GM18517 (cell line): ENCODE measurements at regions not wholly inside any gene's neighbourhood (a gene's known extent, or its start where the extent isn't known, plus 50 kb on each side); places are given as distances from the start of the nearest gene placed in this dataset.
"Not testable (repeated sequence)": the region's sequence is repeated elsewhere in the genome, so short reads cannot be mapped to it uniquely, and the experiment has no call there.

ENCODE experiments used
- ATAC-seq: cut with Tn5 transposase; IDR thresholded peaks from one replicate; pipeline ENCODE4 v1.9.1; 2021; ENCODE audit warnings: mild to moderate bottlenecking, moderate library complexity; ENCODE audit not compliant: unreplicated experiment

DNA sequence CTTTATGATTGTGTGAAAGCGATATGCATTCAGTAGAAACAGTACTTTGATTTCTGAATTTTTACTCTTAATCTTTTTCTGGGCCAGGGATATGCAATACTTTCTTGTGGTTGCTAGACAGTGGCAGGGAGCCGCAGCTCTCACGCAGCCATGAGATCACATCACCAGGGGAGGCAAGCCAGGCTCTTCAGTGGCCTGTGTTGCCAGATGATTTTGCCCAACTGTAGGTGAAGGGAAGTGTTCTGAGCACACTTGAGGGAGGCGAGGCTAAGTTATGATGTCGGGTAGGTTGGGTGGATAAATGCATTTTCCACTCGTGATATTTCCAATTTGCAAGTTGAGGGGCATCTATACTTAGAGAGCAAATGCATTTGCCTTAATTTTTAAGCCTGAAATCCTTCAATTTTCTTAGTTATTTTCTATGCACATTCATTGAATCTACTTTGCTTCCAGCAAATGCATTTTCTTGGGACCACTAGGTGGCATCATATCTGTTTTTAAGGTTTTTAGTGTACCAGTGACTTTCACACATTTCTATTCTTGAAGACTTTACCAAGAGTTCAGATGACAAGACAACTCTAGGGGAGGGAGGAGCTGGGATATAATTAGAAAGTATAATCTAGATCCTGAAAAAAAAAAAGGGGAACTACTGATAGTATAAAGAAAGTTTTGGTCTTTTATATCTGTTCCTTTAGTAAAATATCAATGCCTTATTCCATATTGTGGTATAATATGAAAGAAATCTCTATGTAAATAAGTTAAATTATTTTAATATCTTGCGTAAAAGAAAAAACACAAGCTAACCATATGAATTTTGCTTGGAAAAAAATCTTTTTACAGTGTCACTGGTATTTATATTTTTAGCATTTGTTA lies 643.3 kb downstream of the SOCS6 start:
- no peak for ATAC-seq

DNA sequence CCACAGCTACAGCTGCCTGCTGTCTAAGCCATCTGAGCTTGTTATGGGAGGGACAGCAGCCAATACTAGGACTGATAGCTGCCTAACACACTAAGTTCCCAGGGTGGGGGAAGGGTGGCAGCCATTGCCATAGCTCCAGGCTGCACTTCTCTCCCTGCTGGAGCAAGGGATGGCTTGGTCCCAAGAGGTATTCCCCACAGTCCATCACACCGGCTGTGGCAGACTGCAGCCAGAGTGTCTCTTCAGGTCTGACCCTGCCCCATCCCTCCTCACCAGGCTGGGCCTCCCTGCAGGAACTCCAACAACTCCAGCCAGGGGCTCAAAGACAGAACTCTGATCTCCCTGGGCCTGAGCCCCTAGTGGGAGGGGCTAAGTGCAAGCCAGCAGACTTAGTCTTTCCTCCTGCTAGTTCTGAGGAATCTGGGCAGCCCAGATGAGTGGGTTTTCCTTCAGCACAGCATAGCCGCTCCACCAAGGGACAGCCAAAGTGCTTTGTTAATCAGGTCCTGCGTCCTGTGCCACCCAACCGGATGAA lies 632.1 kb downstream of the SOCS6 start:
- ATAC-seq, result no peak

DNA sequence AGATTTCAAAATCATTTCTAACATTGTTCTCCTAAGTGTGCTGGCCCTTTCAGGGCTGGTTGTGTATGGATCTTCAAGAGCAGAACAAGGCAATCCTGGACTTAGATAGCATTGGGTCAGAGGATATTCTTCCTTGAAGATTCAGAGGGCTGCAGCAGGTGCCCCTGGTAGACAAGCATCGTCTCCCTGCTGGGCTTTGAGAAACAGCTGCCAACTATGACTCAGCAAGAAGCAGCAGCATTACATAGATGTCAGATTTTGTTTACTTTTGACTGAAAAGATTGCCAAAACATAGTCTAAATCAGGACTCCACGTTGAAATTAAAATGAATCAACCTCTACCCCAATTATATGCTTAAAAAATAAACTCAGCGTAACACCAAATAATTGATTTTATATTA lies 618.8 kb downstream of the SOCS6 start:
- ATAC-seq, result no peak

DNA sequence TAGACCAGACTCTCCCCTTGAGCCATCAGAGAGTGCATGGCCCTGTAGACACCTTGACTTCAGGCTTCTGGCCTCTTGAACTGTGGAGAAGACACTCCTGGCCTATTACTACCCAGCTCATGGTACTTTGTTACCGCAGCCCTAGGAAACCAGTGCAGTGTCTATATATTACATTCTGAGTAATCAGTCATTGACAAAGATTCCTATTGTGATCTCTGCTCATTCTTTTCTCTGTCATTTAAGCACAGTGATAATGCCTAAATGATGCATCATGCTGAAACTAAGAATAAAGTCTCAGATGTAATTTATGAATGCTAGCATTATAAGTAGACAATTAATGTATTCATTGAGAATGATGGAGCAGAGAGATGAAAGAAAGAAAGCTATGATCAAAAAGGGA lies 603.5 kb downstream of the SOCS6 start:
- no peak for ATAC-seq

DNA sequence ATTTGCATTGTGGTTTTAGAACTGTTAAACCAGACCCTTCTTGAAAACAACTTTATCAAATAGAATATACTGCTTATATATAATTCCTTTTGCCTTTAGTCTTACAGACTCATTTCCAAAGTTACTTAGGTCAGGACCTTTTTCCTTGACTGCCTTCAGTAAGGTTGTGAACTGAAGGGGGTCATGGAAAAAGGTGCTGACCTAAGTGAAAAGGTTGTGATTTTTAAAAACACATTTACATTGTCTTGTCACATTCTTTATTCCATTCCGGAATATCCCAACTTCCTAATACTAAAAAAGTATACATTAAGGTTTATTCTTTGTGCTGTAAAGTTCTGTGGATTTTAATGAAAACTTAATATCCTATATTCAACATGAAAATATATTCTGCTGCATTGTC lies 581.4 kb downstream of the SOCS6 start:
- no peak for ATAC-seq

DNA sequence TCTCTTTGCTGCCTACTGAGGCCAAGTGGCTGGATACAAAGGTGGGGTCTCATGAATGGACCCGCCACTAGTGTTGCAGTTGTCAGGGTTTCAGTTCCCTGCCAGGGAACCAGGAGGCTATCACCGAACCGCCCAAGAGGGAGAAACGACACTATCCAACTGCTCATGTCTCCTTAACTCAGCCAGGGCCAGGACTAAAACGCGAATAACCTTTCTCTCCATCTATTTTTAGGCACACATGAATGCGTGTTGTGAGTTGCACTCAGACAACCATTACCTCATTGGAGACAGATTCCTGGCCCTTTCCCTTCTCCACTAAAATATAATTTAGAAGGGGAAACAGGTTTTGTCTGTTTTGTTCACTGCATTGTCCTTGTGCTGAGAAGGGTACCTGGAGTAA lies 559.5 kb downstream of the SOCS6 start:
- ATAC-seq, result no peak

DNA sequence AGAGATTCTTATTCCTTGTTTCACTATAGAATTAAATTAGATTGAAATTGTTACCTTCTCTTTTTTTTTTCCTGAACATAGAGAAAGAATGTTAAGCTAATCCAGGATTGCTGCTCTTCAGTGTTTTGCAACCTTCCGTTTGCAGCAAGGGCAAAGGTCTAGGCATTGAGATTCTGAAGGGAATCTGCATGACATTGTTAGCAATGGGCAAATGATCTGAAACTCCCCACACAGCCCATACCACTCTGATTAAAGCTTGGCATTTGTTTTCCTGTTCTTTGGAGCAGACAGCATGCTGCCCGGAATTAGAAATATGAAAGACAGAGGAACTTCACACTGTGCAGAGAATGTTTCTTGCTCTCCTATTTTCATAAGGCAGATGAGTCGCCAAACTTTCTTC lies 551.8 kb downstream of the SOCS6 start:
- no peak for ATAC-seq

DNA sequence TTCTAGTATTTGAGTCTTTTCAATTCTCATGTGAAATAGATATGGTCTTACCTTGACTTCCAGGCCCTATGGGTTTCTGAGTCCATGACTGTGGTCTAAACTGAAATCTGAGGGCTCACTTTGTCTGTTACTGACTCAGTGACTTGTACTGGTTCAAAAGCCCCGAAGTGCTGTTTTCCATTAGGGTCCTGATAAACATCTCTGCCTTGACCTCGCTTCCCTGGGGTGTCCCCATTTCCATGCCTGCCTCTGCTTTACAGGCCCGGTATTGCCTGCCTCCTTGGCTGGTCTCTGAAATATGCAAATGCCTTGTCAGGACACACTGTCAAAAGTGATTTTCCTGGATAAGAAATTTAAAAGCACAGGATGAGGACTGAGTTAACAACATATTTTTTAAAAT lies 538.8 kb downstream of the SOCS6 start:
- no peak for ATAC-seq

DNA sequence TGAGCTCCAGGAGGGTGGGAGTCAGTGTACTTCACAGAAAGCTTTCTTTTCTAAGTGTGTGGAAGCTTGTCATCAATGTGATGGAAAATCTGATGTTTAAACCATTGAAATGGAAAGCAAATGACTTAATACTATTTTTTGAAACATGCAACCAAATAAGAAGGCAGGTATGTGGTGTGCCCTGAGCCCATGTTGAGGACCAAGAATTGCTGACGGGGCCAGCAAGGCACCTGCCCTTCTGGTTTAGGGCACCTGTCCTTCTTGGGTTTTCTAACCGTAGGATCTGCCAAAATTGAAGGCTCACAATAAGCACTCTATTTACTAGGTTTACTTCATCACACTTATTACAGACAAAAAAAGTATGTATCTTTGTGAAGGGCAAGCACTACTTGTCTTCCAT lies 537.7 kb downstream of the SOCS6 start:
- ATAC-seq, result no peak

DNA sequence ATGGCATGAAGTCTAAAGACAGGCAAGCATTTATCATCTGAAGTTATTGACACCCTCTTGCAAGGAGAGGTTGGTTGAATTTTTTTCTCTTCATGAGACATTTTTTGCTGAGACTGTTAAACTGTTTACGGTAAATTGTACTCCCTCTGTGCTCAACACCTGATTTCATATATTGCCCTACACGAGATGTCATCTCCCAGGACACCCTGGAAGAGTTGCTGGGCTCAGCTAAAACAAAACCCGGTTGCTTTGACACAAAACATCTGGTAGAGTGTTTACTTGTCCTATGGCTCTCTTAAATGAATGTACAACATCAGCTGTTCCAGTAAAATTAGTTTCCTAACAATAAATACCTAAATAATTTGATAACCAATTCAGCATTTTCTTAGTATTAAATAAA lies 533.8 kb downstream of the SOCS6 start:
- ATAC-seq, result no peak

DNA sequence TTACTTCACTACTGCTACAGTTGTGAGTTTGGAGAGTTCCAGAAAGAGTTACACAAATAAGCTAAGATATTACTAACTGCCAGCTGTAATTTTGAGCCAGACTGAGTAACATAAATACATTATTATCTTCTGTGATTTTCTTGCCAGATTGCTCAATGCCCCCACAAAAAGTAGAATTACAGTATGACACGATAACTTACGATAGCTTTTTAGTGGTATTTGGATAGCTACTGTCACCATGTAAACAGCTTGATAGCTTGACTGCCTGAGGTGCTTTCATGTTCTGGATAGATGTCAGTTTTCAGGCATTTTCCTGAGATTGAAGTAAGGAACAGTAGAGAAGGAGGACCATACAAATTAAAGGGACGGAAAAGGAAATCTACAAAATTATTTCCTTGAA lies 533.3 kb downstream of the SOCS6 start:
- ATAC-seq, result no peak

DNA sequence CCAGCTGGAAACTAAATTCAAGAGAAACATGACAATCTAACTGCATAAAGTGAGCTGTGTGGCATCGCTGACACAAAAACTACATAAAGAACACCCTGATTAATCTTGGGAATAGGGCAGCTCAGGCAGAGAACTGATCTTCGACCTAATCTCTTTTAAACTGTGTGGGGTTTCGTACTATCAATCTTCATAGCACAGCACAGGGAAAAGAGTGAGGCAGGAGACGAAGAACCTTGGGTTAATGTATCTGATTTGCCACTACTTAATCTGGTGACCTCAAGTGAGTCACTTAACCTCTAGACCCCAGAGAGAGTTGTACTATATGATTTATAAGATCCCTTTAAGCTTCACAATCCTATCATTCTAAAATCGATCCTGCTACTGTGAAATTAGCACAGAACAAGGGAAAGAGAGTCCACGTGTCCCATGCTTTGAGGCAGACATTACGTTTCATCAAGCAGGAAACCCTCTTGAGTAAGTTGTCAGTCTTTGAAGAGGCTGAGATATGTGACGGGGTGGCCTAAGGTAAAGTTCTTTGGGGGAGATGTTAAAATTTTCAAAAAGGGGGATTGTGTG lies 519.7 kb downstream of the SOCS6 start:
- no peak for ATAC-seq

DNA sequence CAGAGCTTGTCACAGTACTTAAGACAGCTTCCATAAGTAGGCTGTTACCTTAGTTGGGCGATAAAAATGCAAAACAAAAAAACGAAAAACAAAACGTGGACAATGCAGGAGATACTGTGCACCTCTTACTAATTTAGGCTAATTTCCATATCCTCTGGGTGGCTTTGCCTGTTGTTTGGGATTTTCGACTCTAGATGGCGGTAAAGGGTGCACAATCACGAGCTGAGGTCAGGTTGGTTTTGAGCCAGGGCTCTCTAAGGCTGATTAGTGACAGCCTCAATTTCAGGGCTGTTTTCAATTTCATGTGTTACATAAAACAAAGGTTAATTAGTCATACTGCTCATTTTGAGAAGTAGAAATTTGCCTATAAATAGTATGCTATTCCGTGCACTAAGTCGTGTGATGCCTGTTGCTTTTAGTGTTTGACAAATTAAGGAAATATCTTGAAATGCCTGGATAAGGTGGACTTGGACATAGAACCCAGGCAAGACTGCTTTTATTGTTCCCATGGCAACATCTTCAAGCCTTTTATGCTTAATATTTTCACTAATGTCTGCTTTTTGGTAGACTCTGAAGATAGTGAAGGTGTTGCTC lies 493.1 kb downstream of the SOCS6 start:
- peak; percentile 93 for ATAC-seq

DNA sequence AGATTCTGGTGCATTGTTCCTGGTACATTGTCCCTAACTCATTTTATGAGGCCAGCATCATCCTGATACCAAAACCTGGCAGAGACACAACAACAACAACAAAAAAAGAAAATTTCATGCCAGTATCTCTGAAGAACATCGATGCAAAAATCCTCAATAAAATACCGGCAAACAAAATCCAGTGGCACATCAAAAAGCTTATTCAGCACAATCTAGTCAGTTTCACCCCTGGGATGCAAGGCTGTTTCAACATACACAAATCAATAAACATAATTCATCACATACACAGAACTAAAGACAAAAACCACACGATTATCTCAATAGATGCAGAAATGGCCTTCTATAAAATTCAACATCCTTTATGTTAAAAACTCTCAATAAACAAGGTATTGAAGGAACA lies 477.4 kb downstream of the SOCS6 start:
- ATAC-seq, result not testable (repeated sequence)

DNA sequence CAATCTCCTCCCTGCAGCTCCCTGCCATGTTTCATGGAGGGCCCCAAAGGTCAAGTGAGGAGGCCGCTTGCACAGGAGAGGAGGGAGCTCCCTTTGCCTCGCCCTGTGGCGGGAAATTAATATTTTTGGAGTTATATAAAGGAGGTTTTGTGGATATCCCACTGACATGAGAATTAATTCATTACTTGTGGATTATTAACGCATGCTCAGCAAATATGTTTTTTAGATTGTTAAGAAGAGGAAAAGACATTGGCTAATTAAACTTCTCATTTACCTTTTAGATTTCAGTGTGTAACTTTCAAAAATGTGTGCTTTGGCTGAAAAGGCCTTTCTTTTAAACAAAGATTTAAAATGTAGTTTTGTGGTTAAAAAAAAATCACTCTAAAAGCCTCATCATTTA lies 474.0 kb downstream of the SOCS6 start:
- ATAC-seq, result no peak

DNA sequence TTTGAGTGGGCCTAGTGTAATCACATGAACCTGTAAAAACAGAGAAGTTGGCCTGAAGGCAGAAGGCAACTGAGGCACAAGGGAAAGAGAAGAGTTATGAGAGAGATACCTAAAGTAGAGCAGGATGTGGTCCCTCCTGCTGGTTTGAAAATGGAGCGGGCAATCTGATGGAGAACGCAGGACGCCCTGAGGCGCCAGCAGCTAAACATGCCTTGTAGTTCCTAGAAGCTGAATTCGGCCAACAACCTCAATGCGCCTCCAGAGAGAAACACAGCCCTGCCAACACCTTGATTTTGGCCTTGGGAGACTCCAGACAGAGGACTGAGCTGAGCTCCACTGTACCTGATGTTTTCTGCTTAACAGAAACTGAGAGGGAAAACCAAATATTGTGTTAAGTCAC lies 469.9 kb downstream of the SOCS6 start:
- ATAC-seq, result no peak

DNA sequence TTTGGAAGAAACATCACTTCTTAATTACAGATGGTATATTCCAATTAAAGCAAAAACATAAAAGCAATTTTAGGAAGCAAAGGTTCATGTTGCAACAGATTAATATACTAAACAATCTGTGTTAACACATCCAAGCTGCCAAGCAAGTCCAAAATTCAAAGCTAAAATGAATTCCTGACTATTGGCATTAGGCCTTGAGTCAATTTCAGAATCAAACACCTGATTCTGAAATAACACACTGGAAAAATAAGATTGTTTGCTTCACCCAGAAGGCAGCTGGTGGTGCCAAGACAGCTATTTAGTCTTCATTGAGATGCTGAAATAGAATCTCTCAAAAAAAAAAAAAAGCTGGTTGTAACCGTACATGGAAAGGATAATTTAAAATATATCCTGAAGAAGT lies 465.6 kb downstream of the SOCS6 start:
- no peak for ATAC-seq

DNA sequence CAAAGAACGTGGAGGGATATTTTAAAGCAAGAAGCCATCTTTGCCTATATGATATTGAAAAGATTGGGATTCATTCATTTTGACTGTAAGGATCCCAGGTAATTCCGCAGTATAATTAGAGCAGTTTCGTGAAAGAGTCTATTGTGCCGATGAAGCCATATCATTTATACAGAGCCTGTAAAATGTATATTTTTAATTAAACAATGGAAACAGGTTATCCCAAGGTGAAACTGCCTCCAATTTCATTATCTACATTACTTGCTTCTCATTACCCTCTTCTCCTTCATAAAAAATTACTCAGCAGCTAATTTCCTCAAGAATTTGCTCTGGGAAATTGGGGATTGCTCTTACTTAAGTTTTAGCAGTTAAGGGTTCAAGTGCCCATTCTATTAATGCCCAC lies 444.1 kb downstream of the SOCS6 start:
- ATAC-seq, result no peak

DNA sequence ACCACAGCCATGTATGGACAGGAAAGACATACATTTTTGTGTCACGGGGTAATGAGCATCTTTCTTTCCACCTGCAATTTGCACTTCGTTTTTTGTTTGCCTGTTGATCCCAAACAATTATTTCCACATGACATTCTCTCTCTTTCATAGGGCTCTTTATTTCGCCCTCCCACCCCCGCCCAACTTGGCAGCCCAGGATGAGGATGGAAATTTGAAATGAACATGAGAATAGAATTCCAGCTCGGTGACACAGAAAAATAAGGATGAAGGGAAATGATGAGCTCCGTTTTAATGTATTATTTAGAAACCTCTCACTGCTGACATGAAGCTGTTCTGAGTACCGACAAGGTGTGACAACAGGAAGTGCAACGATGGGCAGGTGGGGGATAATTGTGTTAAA lies 443.3 kb downstream of the SOCS6 start:
- no peak for ATAC-seq

DNA sequence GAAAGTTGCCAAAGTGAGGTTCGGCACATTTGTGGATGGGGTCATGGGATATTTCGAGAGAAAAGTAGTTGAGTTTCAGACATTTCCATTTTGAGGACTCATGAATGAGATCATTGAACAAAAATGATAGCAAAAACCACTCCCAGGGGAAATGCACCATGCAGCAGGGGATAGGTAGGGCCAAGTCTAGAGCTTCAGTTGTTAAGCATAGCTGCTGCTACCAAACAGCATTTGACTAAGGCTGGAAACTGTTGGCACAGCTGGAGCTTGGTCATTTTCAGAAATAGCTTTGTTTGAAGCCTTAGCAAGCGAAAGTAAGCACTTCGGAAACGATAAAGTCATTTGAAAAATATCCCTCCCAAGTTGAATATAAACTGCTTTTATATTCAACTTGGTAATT lies 431.8 kb downstream of the SOCS6 start:
- ATAC-seq, result no peak

DNA sequence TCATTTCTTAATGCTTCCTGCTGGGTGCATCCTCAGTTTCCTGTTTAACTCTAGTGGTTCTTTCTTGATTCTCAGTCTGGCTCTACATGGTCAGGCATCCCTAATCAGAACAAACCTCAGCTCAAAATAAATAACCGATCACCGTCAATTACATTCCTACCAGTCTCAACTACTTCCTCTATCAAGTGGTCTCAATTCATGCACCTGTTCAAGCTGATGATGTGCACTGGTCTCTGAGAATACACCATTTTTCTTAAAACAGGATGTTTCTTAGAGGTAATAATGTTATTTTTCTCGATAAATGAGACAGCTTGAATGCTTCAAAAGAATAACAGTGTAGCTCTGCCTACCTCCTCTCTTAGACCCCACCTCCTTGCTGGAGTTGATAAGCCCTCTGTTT lies 420.9 kb downstream of the SOCS6 start:
- ATAC-seq, result no peak

DNA sequence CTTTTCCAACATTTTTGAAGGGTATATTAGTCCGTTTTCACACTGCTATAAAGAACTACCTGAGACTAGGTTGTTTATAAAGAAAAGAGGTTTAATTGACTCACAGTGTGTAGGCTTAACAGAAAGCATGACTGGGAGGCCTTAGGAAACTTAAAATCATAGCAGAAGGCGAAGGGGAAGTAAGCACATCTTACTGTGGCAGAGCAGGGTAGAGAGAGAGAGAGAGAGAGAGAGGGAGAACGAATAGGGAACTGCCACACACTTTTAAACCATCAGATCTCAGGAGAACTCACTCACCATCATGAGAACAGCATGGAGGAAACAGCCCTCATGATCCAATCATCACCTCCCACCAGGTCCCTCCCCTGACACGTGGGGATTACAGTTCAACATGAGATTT lies 420.3 kb downstream of the SOCS6 start:
- ATAC-seq, result no peak
